NCI-H146 treated with DMSO at 0.1 percent for 48 hours (cell line): ENCODE measurements at regions not wholly inside any gene's neighbourhood (a gene's known extent, or its start where the extent isn't known, plus 50 kb on each side); places are given as distances from the start of the nearest gene placed in this dataset.
A peak's percentile ranks its signal among the peaks of the same experiment; 100 is the strongest.

Experiments
- DNase-seq: peaks from one replicate; lab custom pipeline; 2025; ENCODE audit not compliant: unreplicated experiment; lab: John Stamatoyannopoulos, UW

- DNase-seq: no peak
These were observed 171.9 kb upstream of the FN1 start for GRCh38 chr2:215607766-215608165.

- no peak for DNase-seq
These were observed 170.4 kb upstream of the FN1 start for GRCh38 chr2:215606219-215606618.

GRCh38 chr2:215605214-215605613 lies 169.3 kb upstream of the FN1 start:
- DNase-seq: no peak

- no peak for DNase-seq
These were observed 168.7 kb upstream of the FN1 start for GRCh38 chr2:215604606-215605005.

GRCh38 chr2:215603440-215603839 lies 167.6 kb upstream of the FN1 start:
- no peak for DNase-seq

GRCh38 chr2:215602997-215603396 lies 167.1 kb upstream of the FN1 start:
- no peak for DNase-seq

DNA sequence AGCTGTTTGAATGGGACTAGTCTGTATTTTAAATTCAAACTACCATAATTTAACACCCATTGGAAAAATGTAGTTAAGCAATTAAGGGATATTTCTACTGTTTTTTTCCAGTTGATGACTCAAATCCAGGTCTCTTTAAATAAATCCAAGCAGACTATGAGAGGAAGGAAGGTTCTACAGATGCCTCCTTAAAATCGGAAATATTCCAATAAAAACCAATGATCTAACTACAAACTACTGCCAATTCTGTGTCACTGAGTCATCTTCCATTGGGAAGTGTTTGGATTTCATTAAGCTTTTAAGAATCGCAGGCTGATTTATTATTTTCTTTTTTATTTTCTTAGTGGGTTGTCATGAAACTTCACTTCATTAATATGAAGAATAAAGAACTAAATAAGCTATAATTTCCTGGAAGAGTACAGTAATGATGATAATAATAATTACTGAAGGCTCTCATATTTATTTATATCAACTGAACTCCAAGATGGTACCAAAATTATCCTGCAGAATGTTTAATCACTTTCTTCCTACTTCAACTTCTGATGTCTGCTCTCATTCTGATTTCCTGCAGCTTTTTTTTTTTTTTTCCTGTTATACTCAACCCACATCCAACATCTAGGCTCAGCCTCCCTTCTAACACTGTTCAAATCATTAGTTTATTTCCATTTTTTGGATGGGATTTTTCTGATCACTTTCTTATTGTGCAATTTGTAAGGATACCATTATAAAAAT lies 166.3 kb upstream of the FN1 start:
- DNase-seq: no peak

- no peak for DNase-seq
These were observed 165.7 kb upstream of the FN1 start for GRCh38 chr2:215601526-215601925.

DNA sequence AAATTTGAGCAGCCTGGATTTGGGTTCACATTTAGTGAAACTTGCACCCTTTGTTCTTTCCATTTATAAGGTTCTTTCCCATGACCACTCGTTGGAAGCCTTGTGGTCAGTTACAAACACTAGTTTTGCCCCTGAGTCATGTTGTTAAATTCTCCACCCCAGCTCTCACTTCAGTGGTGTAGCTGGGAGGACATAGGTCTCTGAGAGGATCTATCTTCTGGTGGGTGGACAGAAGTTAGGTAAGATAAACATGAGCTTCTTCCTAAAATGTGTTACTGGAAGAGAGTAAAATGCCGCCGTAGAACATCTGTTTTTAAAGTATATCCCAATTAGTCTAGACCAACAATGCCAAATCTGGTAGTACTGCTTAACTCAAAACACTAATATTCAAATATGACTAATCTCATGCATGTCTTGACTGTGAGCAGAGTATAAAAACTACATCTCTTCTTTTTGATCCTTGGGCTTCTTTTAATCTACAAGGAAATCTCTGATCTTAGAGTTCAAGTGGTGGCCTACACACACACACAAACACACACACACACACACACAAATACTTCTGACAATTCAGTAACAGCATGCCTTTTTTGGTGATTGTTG lies 162.6 kb upstream of the FN1 start:
- no peak for DNase-seq

DNA sequence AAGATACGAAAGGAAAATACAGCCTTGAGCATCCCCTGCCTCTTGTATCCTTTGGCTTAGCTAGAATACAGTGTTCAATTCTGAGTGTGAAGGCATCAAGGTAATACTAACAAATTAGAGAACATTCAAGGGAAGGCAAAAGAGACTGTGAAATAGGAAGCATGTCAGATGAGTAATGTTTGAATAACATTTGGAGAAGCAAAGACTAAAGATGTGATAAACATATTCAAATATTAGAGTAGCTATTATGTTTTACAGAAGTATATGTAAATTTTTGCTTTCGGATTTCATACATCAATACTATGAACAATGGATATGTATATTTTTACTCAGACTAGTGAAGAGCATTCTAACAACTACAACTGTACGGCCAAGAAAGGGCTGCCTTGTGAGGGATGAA lies 161.7 kb upstream of the FN1 start:
- no peak for DNase-seq

GRCh38 chr2:215594766-215595165 lies 158.9 kb upstream of the FN1 start:
- DNase-seq: no peak

DNA sequence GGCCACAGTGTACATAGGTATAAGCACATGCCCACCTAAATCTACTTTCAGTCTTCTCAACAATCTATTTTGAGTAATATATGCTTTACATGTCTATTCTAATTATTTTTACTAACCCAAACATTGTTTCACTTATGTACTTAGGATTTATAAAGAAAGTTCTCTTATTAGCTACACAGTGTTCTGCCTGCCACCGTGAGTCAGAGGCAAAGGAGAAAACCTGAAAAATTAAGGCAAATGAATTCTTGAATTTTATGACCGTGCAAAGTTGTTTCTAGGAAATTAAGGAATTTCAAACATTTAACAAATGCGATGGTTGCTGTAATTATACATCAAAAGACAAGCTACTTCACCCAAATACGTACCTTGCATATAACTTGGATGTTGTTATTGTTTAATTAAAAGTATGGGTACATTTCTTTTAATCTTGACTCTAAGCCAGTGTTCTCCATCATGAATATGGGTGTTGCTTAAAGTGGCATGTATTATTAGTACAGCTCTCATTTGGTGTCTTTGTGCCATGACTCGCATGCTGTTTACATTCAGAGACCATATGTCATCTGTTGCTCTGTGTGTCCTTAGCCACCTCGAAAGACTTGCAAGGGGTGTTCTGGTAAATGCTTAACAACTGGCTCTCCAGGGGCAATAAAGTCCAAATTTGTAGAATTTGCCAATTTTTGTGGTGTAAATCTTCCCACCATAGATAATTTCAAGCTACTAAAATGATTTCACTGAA lies 154.3 kb upstream of the FN1 start:
- no peak for DNase-seq

DNA sequence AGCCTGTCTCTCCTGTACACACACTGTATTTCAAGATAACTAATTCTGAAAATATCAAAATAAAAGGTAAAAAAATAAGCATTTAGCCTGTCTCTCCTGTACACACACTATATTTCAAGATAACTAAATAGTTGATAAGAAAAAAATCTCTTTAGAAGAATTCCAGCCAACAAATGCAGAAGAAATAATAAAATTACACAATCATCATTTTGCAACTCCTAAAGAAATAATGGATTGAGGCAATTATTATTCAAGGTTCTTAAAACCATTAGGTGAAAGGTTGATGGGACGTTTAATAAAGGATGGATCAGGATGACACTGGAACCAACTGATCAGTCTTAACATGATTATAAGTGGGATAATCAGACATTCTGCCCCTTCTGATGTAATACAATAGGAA lies 148.0 kb upstream of the FN1 start:
- no peak for DNase-seq

DNA sequence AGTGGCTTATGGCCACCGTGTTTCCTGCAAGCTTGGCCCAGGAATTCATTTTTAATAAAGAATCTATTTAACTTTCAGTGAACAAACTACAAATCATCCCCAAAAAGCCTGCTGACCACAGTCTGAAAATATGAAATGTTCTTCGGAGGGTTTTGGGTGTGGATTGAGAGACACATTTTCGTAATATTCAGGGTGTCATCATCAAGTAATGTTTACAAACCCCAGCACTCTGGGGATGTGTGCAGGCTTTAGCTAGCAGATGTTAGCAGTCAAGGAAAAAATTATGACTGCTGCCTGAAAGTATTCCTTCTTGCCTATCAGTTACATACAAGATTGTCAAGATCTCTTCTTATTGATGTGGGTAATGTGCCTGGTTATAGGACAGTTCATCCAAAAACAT lies 143.9 kb upstream of the FN1 start:
- no peak for DNase-seq

DNA sequence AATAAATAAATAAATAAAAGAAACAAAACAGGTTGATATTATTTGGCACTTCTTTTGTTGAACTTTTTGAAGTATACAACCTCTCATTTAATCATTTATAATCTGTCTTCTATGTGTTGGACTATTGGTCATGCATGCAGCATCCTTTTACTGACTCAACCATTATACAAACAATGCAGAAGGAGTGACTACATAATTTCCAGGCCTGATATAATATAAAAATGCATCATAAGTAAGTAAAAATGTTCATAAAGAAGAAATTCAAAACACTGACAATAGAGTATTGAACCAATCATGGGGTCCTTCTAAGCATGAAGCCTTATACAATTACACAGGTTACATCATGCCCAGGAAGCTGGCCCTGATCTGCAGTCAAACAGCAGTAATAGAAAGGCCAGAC lies 141.5 kb upstream of the FN1 start:
- no peak for DNase-seq

DNA sequence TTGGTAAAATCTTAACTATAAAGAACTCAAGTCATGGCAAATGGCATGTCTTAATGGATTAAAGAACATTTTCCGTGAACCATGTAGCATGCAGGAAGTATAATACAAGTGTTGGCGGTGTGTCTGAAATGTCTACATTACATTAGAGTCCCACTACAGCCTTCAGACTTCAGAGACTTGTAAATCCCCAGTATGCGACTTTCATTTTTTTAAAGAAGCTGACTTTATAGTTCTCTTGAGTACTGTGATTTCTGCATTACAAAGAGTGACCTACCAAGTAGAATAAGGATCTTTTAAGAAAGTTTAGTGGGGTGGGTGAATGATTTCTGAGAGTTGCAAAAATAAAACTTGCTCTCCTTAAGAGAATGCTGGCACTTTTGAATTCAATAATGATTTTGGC lies 140.7 kb upstream of the FN1 start:
- no peak for DNase-seq

GRCh38 chr2:215573496-215573895 lies 137.6 kb upstream of the FN1 start:
- no peak for DNase-seq

DNA sequence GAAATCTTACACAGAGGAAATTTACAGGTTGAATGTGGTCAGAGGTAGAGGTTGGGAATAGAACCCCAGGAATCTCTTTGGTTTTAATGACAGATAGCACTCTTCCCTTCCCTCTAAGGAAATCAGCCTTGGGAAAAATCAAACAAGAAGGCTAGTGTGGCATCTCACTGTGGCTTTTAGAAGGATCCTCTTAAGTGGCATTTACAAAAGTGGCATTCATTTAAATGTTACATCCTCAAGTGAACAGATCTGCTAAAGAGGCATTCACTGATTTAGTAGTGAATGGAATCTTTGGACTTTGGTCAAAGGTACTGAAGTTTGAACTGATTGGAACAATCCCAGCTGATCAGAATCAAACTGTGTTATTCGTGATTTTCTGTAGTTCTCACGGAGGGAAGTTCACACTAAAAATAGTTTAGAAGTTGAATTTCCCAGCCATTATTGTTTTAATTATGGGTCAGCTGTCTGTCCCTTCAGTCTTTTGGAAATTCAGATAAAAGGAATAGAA lies 136.5 kb upstream of the FN1 start:
- DNase-seq: no peak

DNA sequence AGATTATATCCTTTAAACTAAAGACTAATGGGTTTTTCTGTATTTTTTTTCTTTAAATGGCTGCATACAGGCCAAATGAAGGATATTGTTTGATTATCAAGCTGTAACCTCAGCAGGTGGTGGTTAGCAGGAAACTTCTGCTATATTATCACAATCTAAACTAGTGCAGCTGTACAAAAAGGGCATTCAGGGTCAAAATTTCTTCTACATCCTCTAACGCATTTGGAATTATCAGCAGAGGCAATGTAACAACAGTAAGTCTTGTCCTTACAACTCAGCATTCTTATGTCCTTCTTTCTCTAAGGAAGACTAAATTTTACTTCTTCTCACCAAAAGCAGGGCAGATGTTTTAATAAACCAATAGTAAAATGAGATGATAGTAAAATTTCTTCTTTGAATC lies 135.8 kb upstream of the FN1 start:
- peak; percentile 22 for DNase-seq

GRCh38 chr2:215567504-215567903 lies 131.6 kb upstream of the FN1 start:
- no peak for DNase-seq

- no peak for DNase-seq
These were observed 130.0 kb upstream of the FN1 start for GRCh38 chr2:215565897-215566296.

GRCh38 chr2:215557701-215558100 lies 121.8 kb upstream of the FN1 start:
- DNase-seq: no peak
